Uterus (tissue), 3 donors: ENCODE measurements at regions not wholly inside any gene's neighbourhood (a gene's known extent, or its start where the extent isn't known, plus 50 kb on each side); places are given as distances from the start of the nearest gene placed in this dataset.

Source experiments
- DNase-seq, 2 donors: peaks; one replicate each; pipeline ENCODE4 v3.0.0-alpha.2; 2019 to 2020
- H3K27ac ChIP-seq, 2 donors: fragments of 200-600 bp; sonication (generic); 1 replicate in 1 of 2; 2 replicates in 1 of 2; pipeline ENCODE4 v1.5.1; 2016 to 2018
- H3K27me3 ChIP-seq, 2 donors: fragments of 200-600 bp; sonication (generic); one replicate each; pipeline ENCODE4 v1.5.1; 2018 to 2019; ENCODE audit warnings: control low read depth in 1 of 2
- H3K36me3 ChIP-seq, 2 donors: fragments of 200-600 bp; sonication (generic); one replicate each; pipeline ENCODE4 v1.5.1; 2019; ENCODE audit warnings: control low read depth in 1 of 2
- H3K4me1 ChIP-seq, 2 donors: fragments of 200-600 bp; sonication (generic); one replicate each; pipeline ENCODE4 v1.5.1; 2018 to 2019; ENCODE audit warnings: control low read depth in 1 of 2
- H3K4me3 ChIP-seq, 2 donors: fragments of 200-600 bp; sonication (generic); 1 replicate in 1 of 2; 2 replicates in 1 of 2; pipeline ENCODE4 v1.5.1; 2018 to 2019; ENCODE audit warnings: mild to moderate bottlenecking in 1 of 2
- H3K9me3 ChIP-seq, 2 donors: fragments of 200-600 bp; sonication (generic); one replicate each; pipeline ENCODE4 v1.5.1; 2019; ENCODE audit warnings: control low read depth in 1 of 2
- CTCF ChIP-seq, 4 experiments: fragments of 200-600 bp in 2 of 4; fragments of 450-650 bp in 2 of 4; sonication (generic) in 2 of 4; IDR thresholded peaks; one replicate each; pipeline ENCODE4 v1.5.1; 2016 to 2019; ENCODE audit warnings: antibody characterized with exemption in 4 of 4, mild to moderate bottlenecking in 2 of 4, moderate library complexity in 1 of 4
- POLR2A ChIP-seq, 2 donors: fragments of 450-650 bp; IDR thresholded peaks; one replicate each; pipeline ENCODE4 v1.6.1; 2016; ENCODE audit warnings: antibody characterized with exemption in 2 of 2, mild to moderate bottlenecking in 1 of 2, moderate library complexity in 1 of 2
- intact Hi-C: fragments of 100-400 bp; cut with DNase I; formaldehyde crosslinking; loops from one replicate; pipeline ENCODE4 v1.15.1; 2023; ENCODE audit warnings: low total_unique reads
- donor health status: DM: yes; HTN: yes; CAD: no.

GRCh38 chr3:81242871-81243270 is 518.6 kb downstream of the GBE1 start:
- Histone ChIP-seq H3K9me3 (no peaks in the 10 kb centered on the region), H3K4me1 (no peaks in the 10 kb centered on the region), H3K36me3 (no peaks in the 10 kb centered on the region), H3K4me3 (no peak overlapping the region), H3K27me3 (no peaks in the 10 kb centered on the region), H3K27ac (no peak overlapping the region)
- TF ChIP-seq CTCF (IDR thresholded peaks at IDR 0.05) (no peak), POLR2A (IDR thresholded peaks at IDR 0.05) (no peak)
- no peak for DNase-seq
- intact Hi-C loops, result no loop called here

- Histone ChIP-seq H3K4me1 (no peaks in the 10 kb centered on the region), H3K27ac (no peak overlapping the region), H3K4me3 (no peak overlapping the region), H3K9me3 (no peaks in the 10 kb centered on the region), H3K27me3 (no peaks in the 10 kb centered on the region), H3K36me3 (no peaks in the 10 kb centered on the region)
- no peak for DNase-seq
- intact Hi-C loops, result no loop called here
- no peak for TF ChIP-seq CTCF (IDR thresholded peaks at IDR 0.05)
- TF ChIP-seq POLR2A (IDR thresholded peaks at IDR 0.05), result no peak
These were observed 524.3 kb downstream of the GBE1 start for GRCh38 chr3:81237181-81237580.

- Histone ChIP-seq H3K4me3 (no peak overlapping the region), H3K36me3 (no peaks in the 10 kb centered on the region), H3K4me1 (no peaks in the 10 kb centered on the region), H3K9me3 (no peaks in the 10 kb centered on the region), H3K27me3 (no peaks in the 10 kb centered on the region), H3K27ac (no peak overlapping the region)
- intact Hi-C loops, result no loop called here
- TF ChIP-seq CTCF (IDR thresholded peaks at IDR 0.05) (no peak), POLR2A (IDR thresholded peaks at IDR 0.05) (no peak)
- no peak for DNase-seq
These were observed 543.4 kb downstream of the GBE1 start for GRCh38 chr3:81218023-81218422.

GRCh38 chr3:81217101-81217500 is 544.3 kb downstream of the GBE1 start:
- H3K36me3 ChIP-seq, result no peaks in the 10 kb centered on the region
- H3K27ac ChIP-seq, result no peak overlapping the region
- intact Hi-C loops, result no loop called here
- no peaks in the 10 kb centered on the region for H3K4me1 ChIP-seq
- H3K9me3 ChIP-seq, result no peaks in the 10 kb centered on the region
- no peak for DNase-seq
- no peaks in the 10 kb centered on the region for H3K27me3 ChIP-seq
- no peak overlapping the region for H3K4me3 ChIP-seq
- TF ChIP-seq CTCF (IDR thresholded peaks at IDR 0.05) (no peak), POLR2A (IDR thresholded peaks at IDR 0.05) (no peak)

- H3K27ac ChIP-seq, result no peak overlapping the region
- TF ChIP-seq POLR2A (IDR thresholded peaks at IDR 0.05) (no peak), CTCF (IDR thresholded peaks at IDR 0.05) (no peak)
- H3K27me3 ChIP-seq, result no peaks in the 10 kb centered on the region
- H3K4me3 ChIP-seq, result no peak overlapping the region
- no peaks in the 10 kb centered on the region for H3K4me1 ChIP-seq
- no peaks in the 10 kb centered on the region for H3K9me3 ChIP-seq
- DNase-seq, result no peak
- H3K36me3 ChIP-seq, result no peaks in the 10 kb centered on the region
- intact Hi-C loops, result no loop called here
These were observed 545.3 kb downstream of the GBE1 start for GRCh38 chr3:81216192-81216591.
